Hepatocyte (in vitro differentiated cells): ENCODE measurements at regions not wholly inside any gene's neighbourhood (a gene's known extent, or its start where the extent isn't known, plus 50 kb on each side); places are given as distances from the start of the nearest gene placed in this dataset.

Experiments used
- EZH2 ChIP-seq: fragments of 200-600 bp; sonication (generic); IDR thresholded peaks from 2 replicates; pipeline ENCODE4 v1.6.1; 2016; ENCODE audit warnings: antibody characterized with exemption, mild to moderate bottlenecking, borderline replicate concordance
- EZH2phosphoT487 ChIP-seq: fragments of 200-600 bp; sonication (generic); IDR thresholded peaks from one replicate; pipeline ENCODE4 v1.6.1; 2018; ENCODE audit warnings: antibody characterized with exemption, mild to moderate bottlenecking, low read depth, moderate library complexity; ENCODE audit not compliant: unreplicated experiment, severe bottlenecking
- TF ChIP-seq, protein P1 (sequence below): fragments of 200-600 bp; sonication (generic); IDR thresholded peaks from 2 replicates; pipeline ENCODE4 v1.5.1; 2016; ENCODE audit warnings: antibody characterized with exemption, mild to moderate bottlenecking; ENCODE audit not compliant: poor library complexity

DNA sequence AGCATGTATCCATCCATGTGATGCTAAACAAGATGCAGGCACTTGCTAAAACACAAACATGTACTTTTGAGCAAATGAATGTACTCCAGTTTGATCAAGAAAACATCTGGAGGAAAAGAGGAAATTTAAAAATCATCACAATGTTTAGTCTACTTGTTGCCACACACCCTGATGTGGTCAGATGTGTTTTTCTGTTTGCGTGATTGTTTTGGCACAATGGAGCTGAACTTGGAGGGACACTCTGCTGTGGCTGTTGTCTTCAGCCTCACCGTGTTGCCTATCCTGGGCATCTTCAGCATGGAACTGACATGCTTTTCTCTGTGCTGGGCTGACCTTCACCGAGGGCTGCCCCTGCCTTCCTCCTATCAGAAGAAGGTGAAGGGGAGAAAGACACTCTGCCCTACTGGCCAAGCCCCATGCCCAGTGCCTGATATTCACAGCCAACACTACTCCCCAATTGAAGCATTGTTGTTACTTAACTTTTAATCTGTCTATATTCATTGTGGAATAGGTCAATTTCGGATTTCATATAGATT lies 268.3 kb upstream of the IGFBP3 start:
- no peak for TF ChIP-seq EZH2
- TF ChIP-seq, protein P1, sequence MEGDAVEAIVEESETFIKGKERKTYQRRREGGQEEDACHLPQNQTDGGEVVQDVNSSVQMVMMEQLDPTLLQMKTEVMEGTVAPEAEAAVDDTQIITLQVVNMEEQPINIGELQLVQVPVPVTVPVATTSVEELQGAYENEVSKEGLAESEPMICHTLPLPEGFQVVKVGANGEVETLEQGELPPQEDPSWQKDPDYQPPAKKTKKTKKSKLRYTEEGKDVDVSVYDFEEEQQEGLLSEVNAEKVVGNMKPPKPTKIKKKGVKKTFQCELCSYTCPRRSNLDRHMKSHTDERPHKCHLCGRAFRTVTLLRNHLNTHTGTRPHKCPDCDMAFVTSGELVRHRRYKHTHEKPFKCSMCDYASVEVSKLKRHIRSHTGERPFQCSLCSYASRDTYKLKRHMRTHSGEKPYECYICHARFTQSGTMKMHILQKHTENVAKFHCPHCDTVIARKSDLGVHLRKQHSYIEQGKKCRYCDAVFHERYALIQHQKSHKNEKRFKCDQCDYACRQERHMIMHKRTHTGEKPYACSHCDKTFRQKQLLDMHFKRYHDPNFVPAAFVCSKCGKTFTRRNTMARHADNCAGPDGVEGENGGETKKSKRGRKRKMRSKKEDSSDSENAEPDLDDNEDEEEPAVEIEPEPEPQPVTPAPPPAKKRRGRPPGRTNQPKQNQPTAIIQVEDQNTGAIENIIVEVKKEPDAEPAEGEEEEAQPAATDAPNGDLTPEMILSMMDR, result no peak
- no peak for TF ChIP-seq EZH2phosphoT487
